CD4-positive, alpha-beta T cell treated with Interleukin-15 for 1 hour (primary cell): ENCODE measurements at regions not wholly inside any gene's neighbourhood (a gene's known extent, or its start where the extent isn't known, plus 50 kb on each side); places are given as distances from the start of the nearest gene placed in this dataset.

Experiments used
- DNase-seq: peaks from one replicate; pipeline ENCODE4 v3.0.0-alpha.2; 2020

DNA sequence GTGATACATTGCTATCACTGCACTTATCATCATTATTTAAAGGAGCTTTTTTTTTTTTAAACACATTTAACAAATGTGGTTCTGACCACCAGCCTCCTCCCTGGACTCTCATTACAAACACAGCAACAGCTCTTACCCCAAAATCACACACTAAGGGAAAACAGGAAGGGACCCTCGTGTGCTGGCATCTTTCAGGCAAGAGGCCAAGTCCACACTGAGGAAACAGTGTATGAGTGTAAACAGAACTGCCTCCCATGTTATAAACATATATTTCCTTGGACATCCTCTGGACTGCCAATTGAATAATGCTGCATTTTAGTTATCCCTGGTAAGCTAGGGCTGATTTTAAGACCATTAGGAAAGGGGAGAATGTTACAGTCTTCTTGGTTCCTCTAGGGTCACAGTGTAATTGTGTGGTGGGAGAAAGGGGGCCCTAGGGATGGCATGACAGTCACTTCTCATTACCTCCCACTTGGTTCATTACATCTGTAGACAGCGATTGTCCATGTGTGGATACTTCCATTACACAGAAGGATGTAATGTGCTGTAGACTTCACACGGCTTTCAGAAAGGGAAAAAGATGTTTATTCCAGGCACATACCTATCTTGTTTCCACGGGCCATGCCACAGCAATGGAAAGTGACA is 244.6 kb upstream of the TET2 start:
- DNase-seq: no peak

DNA sequence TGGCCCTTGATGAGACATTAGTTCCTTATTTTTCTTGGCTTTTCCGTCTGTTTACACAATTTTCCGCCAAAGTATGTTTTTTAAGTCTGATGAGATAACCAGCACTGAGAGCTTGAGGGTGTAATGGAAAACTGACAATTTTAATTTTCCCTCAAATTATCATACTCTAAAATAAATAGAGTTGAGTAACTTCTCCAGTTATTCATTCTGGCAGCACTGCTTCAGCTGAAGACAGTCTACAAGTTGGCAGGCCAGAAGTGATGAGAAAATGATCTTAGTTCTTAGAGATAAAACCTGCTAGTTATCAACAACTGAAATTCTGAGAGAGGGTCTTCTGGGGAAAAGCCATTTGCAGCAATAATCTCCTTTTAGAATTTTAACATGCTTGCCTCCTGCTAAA is 241.6 kb upstream of the TET2 start:
- no peak for DNase-seq

DNA sequence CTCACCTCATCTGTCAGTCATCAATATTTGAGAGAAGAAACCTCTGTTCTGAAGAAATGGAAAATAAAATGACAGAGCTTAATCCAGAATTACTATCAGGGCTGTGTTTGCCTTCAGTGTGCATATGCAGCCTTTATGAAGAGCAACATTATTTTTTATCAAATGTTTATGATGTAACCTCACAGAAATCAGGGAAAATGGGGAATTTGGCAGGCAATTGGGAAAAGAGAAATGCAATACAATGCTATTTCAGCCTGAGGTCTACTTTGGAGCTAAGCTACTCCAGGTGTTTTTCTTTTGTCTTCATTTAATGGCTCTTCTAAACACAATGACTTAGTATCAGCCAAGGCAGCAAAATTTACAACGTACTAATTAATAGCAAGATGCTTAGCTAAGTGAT is 241.1 kb upstream of the TET2 start:
- no peak for DNase-seq

DNA sequence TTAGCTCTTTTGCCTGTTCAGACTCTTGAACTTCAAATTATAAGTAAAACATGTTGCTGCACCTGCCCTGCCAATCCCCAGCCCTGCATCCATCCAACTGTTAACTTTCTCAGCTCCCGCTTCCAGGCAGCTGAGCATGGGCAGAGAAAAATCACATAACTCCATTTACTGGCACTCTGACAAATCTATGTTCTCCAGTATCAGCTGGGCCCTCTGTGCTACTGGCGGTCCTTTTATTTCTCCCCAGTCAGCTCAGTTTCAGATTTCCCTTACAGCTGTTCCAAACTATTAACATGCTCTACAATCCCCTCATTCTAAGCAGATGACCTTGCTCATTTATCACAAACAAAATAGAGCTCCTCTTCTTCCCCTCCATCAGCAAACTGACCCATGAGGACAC is 240.4 kb upstream of the TET2 start:
- no peak for DNase-seq

DNA sequence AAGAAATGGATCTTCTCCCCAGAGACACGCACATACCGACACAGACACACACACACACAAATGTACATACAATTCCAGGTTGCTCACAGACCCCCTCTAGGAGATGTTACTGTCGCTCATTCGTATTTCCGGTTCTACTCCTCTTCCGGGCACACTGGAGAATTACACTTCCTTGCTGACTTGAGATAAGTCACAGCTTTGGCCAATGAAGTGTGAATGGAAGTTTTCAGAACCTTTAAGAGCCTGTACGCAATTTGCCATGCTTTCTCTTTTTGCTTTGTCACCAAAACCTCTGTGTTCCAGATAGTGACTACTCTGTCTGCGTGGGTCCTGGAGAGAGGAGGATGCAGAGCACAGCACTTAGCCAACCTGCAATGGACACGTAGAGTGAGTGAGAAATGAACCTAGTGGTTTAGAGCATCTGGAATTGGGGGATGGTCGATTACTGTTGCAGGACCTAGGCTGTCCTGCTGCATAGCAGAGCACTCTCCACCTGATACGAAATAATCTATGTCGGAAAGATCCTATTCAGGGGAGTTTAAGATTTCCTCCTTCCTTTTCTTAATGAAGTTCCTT is 239.5 kb upstream of the TET2 start:
- no peak for DNase-seq

DNA sequence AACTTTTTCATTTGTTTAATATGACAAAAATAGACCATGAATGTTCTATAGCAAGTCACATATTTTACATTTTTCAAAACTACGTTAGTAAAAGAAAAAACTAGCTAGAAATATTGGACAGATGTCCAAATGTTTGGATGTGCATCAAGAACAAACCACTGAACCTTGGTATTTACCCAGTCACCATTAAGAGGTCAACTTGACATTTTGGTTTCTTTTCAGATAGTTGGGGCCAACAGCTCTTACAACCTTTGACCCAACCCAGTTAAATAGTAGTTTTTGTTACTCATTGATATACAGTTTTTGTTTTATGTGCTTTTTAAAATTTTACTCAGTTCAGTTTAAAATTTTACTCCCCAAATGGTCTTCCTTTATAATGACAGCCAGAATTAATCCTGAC is 238.7 kb upstream of the TET2 start:
- DNase-seq: no peak

DNA sequence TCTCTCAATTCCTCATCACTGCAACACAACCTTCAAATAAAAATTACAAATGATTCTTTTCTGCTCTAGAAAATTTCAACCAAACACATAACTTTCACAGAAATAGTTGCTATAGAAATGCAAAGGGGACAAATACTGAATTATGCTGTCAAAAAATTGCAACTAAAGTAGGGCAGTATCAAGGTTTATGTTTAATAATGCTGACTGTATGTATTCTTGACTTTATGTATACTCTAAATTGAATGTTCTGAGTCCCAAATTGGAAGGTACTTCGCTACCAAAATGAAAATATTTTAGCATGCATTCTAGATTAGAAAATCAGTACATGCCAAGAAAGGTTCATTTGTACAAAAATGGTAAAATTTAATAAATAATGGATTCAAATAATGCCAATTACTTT is 237.3 kb upstream of the TET2 start:
- no peak for DNase-seq

DNA sequence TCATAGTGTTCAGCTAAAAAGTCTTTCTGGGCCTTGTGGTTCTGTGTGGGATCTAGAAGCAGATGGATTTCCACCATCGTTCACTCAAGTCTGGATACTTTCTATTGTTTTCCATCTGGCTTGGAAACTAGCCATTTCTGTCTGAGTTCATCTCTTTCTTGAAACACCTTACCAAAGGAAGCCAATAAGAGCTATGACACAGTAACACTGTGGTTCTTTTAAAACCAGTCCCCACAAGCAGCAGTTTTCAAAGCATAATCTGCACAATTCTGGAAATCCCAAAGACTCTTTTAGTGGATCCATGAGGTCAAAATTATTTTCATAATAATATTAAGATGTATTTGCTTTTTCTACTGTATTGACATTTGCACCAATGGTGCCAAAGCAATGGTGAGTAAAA is 234.2 kb upstream of the TET2 start:
- no peak for DNase-seq

DNA sequence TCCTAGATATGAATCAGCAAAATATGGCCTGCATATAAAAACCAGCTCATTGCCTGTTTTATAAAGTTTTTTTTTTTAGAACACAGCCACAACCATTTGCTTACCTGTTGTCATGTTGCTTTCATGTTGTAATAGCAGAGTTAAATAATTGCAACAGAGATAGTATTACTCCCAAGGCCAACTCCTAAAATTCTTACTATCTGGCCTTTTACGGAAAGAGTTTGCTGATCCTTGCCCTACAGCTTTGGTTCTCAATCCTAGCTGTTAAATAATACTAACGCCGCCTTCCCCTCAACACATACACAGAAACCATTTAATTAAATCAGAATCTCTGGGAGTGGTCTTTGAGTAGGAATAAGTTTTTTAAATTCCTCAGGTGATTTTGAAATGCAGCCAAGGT is 231.3 kb upstream of the TET2 start:
- DNase-seq: no peak

DNA sequence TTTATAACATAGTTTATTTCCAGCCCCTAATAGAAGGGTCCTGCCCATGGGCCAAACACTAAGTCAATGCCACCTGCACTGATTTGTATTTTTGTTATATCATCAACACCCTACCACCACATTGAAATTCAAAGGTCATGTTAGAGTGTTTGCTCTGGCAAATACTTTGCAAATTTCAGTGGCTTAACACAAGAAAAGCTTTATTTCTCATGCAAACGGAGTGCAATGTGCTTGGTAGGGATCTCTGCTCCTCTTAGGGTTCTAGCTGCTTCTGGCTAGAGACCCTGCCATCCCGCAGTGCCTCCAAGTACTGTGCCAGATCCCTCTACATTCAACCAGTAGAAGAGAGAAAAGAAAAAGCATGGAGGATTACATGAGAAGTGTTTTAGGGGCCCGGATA is 230.8 kb upstream of the TET2 start:
- DNase-seq: no peak

DNA sequence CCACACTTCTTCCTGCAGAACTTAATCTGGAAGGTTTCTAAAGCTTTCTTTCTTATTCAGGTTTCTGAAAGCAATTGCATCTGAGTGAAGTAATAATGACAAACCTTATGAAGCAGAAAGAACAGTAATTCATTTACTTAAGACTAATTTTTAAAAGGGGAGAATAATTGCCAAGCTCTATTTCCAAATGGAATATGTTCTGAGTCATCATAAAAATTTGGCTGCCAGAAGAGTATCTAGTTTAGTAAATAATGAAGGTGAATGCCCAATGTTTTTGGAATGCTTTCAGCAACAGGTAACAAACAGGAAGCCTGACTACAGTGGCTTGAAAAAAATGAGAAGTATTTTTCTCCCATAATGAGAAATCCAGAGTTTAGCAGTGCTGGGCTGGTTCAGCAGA is 227.3 kb upstream of the TET2 start:
- no peak for DNase-seq

DNA sequence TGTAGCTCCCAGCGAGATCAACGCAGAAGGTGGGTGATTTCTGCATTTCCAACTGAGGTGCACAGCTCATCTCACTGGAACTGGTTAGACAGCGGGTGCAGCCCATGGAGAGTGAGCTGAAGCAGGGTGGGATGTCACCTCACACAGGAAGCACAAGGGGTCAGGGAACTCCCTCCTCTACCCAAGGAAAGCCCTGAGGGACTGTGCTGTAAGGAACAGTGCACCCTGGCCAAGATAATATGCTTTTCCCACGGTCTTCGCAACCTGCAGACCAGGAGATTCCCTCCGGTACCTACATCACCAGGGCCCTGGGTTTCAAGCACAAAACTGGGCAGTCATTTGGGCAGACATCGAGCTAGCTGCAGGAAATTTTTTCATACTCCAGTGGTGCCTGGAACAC is 216.4 kb upstream of the TET2 start:
- DNase-seq: no peak

DNA sequence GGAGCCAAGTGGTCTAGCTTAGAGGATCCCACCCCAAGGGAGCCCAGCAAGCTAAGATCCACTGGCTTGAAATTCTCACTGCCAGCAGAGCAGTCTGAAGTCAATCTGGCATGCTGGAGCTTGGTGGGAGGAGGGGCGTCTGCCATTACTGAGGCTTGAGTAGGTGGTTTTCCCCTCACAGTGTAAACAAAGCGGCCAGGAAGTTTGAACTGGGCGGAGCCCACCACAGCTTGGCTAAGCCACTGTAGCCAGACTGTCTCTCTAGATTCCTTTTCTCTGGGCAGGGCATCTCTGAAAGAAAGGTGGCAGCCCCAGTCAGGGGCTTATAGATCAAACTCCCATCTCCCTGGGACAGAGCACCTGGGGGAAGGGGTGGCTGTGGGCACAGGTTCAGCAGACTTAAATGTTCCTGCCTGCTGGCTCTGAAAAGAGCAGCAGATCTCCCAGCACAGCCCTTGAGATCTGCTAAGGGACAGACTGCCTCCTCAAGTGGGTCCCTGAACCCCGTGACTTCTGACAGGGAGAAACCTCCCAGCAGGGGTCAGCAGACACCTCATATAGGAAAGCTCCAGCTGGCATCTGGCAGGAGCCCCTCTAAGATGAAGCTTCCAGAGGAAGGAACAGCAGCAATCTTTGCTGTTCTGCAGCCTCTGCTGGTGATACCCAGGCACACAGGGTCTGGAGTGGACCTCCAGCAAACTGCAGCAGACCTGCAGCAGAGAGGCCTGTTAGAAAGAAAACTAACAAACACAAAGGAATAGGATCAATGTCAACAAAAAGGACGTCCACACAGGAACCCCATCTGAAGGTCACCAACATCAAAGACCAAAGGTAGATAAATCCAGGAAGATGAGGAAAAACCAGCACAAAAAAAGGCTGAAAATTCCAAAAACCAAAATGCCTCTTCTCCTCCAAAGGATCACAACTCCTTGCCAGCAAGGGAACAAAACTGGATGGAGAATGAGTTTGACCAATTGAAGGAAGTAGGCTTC is 215.6 kb upstream of the TET2 start:
- peak; percentile 62 for DNase-seq

DNA sequence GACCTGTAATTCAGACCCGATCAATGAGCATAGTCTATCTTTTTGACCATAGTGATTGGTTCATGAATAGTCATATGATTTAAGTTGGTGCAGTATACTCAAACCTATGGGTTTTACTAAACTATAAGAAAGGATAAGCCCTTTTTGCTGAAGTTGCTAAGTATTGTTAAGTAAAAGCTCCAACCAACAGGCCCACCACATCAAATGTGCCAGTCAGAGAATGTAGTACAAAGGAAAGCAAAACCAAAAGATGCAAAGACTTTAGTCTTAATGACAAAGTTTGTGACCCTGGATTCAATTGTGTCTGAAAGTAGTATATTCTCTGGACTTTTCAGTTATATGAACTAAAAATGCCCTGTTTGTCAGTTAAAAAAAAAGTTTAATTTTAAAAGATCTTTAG is 208.1 kb upstream of the TET2 start:
- no peak for DNase-seq

DNA sequence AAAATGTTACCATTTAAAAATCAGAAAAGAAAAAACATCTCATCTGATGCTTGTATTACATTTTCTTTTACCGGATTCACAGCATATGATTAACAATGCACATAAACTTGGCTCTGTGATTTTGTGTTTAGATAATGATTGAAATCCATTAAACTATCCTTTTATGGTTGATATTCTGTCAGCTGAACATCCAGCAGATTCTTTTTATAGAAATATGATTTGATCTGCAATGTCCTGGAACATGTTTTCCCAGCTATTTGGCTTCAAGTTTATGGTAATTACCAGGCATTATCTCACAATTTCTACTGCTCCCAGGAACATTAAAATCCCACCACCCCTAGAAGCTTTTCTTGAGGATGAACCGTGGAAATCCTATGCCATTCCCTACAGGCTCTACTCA is 205.7 kb upstream of the TET2 start:
- DNase-seq: no peak

DNA sequence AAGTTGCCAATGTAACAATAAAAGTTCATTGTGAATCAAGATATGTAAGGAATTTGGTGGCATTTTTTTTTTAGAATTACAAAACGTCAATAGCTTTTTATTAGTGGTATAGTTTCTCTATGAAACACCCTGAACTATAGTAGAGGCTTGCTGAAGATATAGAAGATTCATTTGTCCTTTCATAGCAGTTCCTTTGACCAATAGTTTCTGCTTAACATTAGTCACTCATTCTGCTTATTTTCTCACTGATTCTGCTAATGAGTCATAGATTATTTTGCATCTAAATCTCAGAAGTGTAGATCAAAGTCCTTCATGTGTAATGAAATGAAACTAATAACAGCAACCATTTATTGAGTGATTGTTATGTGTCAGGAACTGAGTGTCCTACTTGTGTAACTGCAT is 205.0 kb upstream of the TET2 start:
- DNase-seq: no peak

DNA sequence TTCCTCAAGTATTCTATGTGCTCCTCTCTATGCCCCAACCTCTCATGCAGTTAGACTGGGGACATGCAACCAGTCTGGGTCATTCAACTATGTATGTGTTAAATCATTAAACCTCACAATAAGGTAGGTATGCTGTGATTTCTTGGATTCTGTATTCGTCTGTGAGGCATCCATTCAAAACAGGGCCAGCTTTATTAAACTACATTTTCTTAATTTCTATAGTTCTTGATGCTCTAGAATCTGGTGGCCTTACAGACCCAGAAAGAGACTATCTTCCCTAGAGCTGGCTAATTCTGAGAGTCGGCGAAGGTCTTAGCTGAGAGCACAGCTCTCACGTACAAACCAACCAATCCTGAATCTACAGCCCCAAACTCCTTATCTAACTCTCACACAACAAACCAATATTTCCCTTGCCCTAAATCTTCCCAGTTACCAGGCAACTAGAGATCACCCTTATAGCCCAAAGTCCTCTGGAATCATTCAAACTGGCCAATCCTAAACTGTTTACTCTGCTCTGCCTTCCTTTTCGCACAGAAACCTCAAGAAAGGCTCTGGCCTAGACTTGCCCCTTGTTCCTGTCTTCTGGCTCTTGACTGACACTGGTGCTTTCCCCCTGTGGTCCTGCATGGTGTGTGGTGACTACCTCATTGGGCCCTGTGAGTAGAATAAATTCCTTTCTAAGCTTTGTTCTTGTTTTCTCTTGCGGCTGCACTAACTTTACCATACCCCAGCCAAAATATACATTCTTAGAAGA is 203.5 kb upstream of the TET2 start:
- peak; percentile 22 for DNase-seq

DNA sequence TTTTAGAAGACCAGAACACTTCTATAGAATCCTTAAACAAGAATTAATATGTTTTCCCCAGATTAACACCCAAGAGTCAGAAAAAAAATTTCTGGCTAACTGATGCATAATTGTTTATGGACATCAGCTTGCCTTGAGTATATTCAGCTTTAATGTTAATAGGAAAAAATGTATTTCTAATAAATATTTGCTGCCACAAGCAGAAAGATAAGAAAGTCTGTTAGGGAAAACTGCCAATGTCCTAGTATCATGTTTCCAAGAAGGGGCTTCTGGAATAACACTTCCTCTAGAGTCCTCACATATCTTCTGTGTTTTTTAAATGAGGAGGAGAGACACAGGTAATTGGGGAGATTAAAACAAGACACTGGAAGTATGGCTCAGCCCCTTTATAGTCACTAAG is 202.1 kb upstream of the TET2 start:
- DNase-seq: no peak

DNA sequence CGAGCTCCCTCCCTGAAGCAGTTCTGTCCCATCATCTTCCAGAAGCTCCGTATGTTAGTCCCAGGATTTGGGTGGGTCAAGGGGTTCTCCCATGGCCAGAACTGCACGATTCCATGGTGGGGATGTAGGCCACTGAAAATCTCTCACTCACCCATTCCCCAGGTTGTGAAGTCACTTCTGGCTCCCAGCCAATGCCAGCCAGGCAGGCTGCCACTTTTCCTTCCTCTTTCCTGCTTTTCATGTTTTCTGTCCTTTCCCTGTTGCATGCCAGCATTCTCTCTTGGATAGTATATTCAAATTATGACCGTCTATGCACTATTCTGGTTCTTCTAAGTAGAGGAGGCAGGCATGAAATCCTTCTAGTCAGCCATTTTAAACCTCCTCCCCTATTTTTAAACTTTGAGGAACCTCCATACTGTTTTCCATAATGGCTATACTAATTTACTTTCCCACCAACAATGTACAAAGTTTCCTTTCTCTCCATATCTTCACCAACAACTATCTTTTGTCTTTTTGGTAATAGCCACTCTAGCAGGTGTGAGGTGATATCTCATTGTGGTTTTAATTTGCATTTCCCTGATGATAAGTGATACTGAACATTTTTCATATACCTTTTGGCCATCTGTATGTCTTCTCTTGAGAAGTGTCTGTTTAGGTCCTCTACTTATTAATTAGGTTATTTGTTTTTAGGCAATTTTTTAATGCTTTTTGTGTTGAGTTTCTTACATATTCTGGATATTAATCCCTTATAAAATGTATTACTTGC is 182.1 kb upstream of the TET2 start:
- DNase-seq: no peak

DNA sequence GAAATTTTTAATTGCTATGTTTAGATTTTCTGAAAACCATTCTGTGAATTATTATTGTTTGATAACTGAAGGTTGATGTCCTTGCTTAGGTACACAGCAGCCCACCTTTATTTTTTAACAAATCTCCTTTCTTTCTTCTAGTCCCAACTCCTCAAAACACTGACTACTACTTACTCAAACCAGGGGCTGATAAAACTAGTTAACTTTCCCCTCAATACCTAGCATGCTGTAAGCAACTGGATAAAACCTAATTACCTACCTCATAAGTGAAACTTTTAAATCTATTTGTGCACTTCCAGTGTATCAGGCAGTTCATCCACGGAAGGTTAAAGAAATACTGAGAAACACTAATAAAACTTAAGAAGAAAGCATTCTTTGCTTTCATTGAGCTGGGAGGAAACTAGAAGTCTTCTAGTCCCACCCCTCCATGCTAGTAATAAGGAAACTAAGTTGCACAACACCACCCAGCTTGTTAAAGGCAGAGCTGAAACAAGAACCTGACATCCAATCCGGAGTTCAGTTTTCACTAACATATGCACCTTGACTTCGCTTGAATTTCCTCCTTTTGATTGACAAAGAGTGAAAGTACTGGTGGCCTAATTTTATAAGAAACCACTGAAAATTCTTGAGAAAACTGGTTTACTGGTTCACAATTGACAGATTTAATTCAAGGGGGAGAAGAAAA is 180.2 kb upstream of the TET2 start:
- peak; percentile 25 for DNase-seq

DNA sequence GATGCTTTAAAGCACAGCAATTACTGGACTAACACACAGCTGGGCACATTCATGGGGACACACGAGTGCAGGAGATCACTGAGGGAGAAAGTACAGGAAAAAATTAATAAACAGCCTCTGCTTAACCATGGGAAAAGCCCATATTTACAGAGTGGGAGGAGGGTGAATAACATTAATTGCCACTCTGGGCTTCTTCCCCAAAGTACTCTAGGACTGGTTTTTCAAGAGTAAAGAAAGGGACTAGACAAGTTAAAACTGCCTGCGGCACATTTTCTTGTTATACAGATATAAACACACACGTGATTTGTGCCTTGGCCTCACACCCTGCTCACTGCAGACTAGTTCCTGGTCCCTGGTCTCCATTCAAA is 179.7 kb upstream of the TET2 start:
- no peak for DNase-seq
